ENCODE measurements at regions not wholly inside any gene's neighbourhood (a gene's known extent, or its start where the extent isn't known, plus 50 kb on each side); places are given as distances from the start of the nearest gene placed in this dataset.

GRCh38 chr1:118736322-118736721, 251.8 kb downstream of the TBX15 start:
- no peak for DNase-seq (ENCODE audit: low read depth, low spot score)

GRCh38 chr1:118717893-118718292, 270.2 kb downstream of the TBX15 start:
- no peak for DNase-seq (ENCODE audit: low read depth, low spot score)

- no peak for DNase-seq (ENCODE audit: low read depth, low spot score)
These were observed 271.4 kb downstream of the TBX15 start for GRCh38 chr1:118716775-118717174.

- no peak for DNase-seq (ENCODE audit: low read depth, low spot score)
These were observed 276.8 kb downstream of the TBX15 start for GRCh38 chr1:118711356-118711755.

GRCh38 chr1:118698911-118699310, 289.2 kb downstream of the TBX15 start:
- no peak for DNase-seq (ENCODE audit: low read depth, low spot score)

- no peak for DNase-seq (ENCODE audit: low read depth, low spot score)
These were observed 296.0 kb downstream of the TBX15 start for GRCh38 chr1:118692143-118692542.

GRCh38 chr1:118688891-118689290, 299.3 kb downstream of the TBX15 start:
- DNase-seq (ENCODE audit: low read depth, low spot score), result no peak

- no peak for DNase-seq (ENCODE audit: low read depth, low spot score)
These were observed 326.3 kb downstream of the TBX15 start for GRCh38 chr1:118661769-118662320.

- no peak for DNase-seq (ENCODE audit: low read depth, low spot score)
These were observed 327.4 kb downstream of the TBX15 start for GRCh38 chr1:118660769-118661168.

- DNase-seq (ENCODE audit: low read depth, low spot score), result no peak
These were observed 328.5 kb downstream of the TBX15 start for GRCh38 chr1:118659646-118660045.

GRCh38 chr1:118650107-118650807, 337.9 kb downstream of the TBX15 start:
- no peak for DNase-seq (ENCODE audit: low read depth, low spot score)

GRCh38 chr1:118649369-118650106, 338.6 kb downstream of the TBX15 start:
- no peak for DNase-seq (ENCODE audit: low read depth, low spot score)

GRCh38 chr1:118636004-118636403, 352.1 kb downstream of the TBX15 start:
- no peak for DNase-seq (ENCODE audit: low read depth, low spot score)

GRCh38 chr1:118627435-118627834, 360.7 kb downstream of the TBX15 start:
- no peak for DNase-seq (ENCODE audit: low read depth, low spot score)

- no peak for DNase-seq (ENCODE audit: low read depth, low spot score)
These were observed 366.3 kb downstream of the TBX15 start for GRCh38 chr1:118621839-118622238.

GRCh38 chr1:118618618-118619340, 369.4 kb downstream of the TBX15 start:
- no peak for DNase-seq (ENCODE audit: low read depth, low spot score)

GRCh38 chr1:118617916-118618315, 370.2 kb downstream of the TBX15 start:
- no peak for DNase-seq (ENCODE audit: low read depth, low spot score)

GRCh38 chr1:118615066-118615465, 373.1 kb downstream of the TBX15 start:
- DNase-seq (ENCODE audit: low read depth, low spot score), result no peak

GRCh38 chr1:118589238-118589846, 398.8 kb downstream of the TBX15 start:
- DNase-seq (ENCODE audit: low read depth, low spot score), result no peak

- no peak for DNase-seq (ENCODE audit: low read depth, low spot score)
These were observed 399.6 kb downstream of the TBX15 start for GRCh38 chr1:118588566-118588965.

- DNase-seq (ENCODE audit: low read depth, low spot score), result no peak
These were observed 393.2 kb upstream of the SPAG17 start for GRCh38 chr1:118578276-118578675.

GRCh38 chr1:118575060-118575459, 390.0 kb upstream of the SPAG17 start:
- DNase-seq (ENCODE audit: low read depth, low spot score), result no peak

Measured in iPS DF 19.7 (cell line).